BJ (cell line): ENCODE measurements at regions not wholly inside any gene's neighbourhood (a gene's known extent, or its start where the extent isn't known, plus 50 kb on each side); places are given as distances from the start of the nearest gene placed in this dataset.
"Not testable (repeated sequence)": the region's sequence is repeated elsewhere in the genome, so short reads cannot be mapped to it uniquely, and the experiment has no call there.

Experiments
- CTCF ChIA-PET: fragments of 350-600 bp; formaldehyde crosslinking; extraction: SDS; loops from one replicate; lab custom pipeline; 2021; ENCODE audit warnings: antibody characterized with exemption, inconsistent platforms; lab: Yijun Ruan, JAX
- POLR2A ChIA-PET: fragments of 300-600 bp; sonication (Branson Sonifier 250); formaldehyde crosslinking; extraction: SDS; loops from one replicate; lab custom pipeline; 2021; ENCODE audit warnings: antibody characterized with exemption; lab: Charles Lee
- DNase-seq: peaks from one replicate; pipeline ENCODE4 v3.0.0-alpha.2; 2011; ENCODE audit warnings: low read depth
- H3K27me3 ChIP-seq: 2 replicates; pipeline ENCODE4 v1.6.0; 2011; ENCODE audit warnings: low read length; ENCODE audit not compliant: control insufficient read depth, insufficient read depth
- H3K36me3 ChIP-seq: 2 replicates; pipeline ENCODE4 v1.5.1; 2011; ENCODE audit warnings: low read length; ENCODE audit not compliant: control insufficient read depth, insufficient read depth
- H3K4me3 ChIP-seq: 2 replicates; pipeline ENCODE4 v1.5.1; 2011; ENCODE audit warnings: low read depth, mild to moderate bottlenecking, control low read depth, low read length
- TF ChIP-seq, protein P1 (sequence below): IDR thresholded peaks from 2 replicates; pipeline ENCODE4 v1.5.1; 2011; ENCODE audit warnings: low read depth, mild to moderate bottlenecking, control low read depth, inconsistent platforms, low read length, moderate library complexity; ENCODE audit not compliant: insufficient read depth

DNA sequence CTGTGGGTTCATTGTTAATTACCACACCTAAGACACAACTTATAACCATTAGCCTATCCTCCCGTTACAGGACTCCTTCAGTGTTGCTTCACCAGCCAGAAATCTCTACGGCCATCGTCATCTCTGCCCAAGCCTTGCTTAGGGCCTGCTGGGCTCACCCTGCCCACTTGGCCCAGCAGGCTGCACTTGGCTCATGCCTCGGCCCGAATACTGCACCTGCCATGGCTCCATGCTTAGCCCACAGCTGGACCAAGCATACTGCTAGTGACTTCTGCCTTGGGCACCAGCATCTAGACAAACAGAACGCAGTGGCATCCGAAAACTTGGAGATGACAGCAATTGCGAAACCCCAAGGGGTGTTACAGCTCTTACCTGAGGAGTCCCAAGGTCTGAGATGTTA is 2336.0 kb upstream of the ACO1 start:
- POLR2A ChIA-PET = no interaction called here

DNA sequence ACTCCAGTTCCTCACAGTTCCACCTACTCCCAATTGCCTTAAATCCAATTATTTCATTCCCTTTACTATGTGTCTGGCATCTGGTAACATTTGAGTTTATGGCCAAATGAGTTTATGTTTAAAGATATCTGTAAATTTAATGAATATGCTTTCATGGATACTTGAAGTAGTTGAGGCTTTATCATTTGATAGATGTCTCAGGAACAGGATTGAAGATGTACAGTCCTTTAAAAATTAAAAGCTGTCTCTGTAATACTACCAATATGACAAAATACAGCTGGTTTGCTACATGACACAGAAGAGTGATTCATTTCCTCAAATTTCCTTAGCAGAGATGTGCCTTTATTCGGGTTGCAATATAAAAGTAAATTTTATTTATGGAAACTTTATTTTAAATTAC is 2326.0 kb upstream of the ACO1 start:
- no peak for DNase-seq
- no peaks in the 10 kb centered on the region for H3K36me3 ChIP-seq
- H3K27me3 ChIP-seq = no peaks in the 10 kb centered on the region
- no peak overlapping the region for H3K4me3 ChIP-seq
- ChIA-PET CTCF (no interaction called here), POLR2A (no interaction called here)
- TF ChIP-seq, protein P1, sequence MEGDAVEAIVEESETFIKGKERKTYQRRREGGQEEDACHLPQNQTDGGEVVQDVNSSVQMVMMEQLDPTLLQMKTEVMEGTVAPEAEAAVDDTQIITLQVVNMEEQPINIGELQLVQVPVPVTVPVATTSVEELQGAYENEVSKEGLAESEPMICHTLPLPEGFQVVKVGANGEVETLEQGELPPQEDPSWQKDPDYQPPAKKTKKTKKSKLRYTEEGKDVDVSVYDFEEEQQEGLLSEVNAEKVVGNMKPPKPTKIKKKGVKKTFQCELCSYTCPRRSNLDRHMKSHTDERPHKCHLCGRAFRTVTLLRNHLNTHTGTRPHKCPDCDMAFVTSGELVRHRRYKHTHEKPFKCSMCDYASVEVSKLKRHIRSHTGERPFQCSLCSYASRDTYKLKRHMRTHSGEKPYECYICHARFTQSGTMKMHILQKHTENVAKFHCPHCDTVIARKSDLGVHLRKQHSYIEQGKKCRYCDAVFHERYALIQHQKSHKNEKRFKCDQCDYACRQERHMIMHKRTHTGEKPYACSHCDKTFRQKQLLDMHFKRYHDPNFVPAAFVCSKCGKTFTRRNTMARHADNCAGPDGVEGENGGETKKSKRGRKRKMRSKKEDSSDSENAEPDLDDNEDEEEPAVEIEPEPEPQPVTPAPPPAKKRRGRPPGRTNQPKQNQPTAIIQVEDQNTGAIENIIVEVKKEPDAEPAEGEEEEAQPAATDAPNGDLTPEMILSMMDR = no peak

More for the DNA sequence above, 2336.0 kb upstream of the ACO1 start:
- DNase-seq = no peak
- CTCF ChIA-PET = no interaction called here
- Histone ChIP-seq H3K27me3 (no peaks in the 10 kb centered on the region), H3K4me3 (no peak overlapping the region), H3K36me3 (no peaks in the 10 kb centered on the region)
- TF ChIP-seq, protein P1 = no peak

DNA sequence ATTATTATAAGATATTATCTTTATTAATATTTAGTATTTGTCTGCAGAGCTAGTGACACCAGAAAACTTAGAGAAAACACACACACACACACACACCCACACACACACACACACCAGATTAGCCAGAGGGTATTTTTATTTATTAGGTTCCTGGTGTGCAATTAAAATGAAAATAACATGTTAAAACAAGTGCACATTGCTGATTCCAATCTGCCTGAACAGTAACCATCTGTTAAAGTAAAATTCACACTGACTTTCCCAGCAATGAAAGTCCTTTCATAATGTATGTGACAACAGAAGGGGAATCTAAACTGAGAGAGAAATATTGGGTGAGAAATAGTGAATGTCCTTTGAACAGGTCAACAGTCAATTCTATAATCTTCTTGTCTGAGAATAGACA is 2323.5 kb upstream of the ACO1 start:
- DNase-seq = no peak
- POLR2A ChIA-PET = no interaction called here
- CTCF ChIA-PET = no interaction called here
- TF ChIP-seq, protein P1 = no peak
- Histone ChIP-seq H3K4me3 (no peak overlapping the region), H3K27me3 (no peaks in the 10 kb centered on the region), H3K36me3 (no peaks in the 10 kb centered on the region)

DNA sequence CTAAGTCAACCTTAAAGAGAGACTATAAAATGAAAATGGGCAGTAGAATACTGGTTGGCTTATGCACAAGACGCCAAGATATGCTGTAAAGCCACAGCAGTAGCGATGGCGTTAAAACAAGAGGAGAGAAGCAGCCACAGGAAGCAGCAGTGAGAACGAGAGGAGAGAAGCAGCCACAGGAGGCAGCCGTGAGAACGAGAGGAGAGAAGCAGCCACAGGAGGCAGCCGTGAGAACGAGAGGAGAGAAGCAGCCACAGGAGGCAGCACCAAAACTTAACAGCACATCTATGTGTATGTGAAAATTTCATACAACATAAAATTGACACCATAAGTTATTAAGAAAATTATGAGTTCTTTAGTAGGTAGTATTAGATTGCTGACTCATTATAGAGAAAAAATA is 2318.6 kb upstream of the ACO1 start:
- TF ChIP-seq, protein P1 = no peak
- POLR2A ChIA-PET = no interaction called here
- Histone ChIP-seq H3K4me3 (no peak overlapping the region), H3K27me3 (no peaks in the 10 kb centered on the region), H3K36me3 (no peaks in the 10 kb centered on the region)
- DNase-seq = no peak
- CTCF ChIA-PET = no interaction called here

DNA sequence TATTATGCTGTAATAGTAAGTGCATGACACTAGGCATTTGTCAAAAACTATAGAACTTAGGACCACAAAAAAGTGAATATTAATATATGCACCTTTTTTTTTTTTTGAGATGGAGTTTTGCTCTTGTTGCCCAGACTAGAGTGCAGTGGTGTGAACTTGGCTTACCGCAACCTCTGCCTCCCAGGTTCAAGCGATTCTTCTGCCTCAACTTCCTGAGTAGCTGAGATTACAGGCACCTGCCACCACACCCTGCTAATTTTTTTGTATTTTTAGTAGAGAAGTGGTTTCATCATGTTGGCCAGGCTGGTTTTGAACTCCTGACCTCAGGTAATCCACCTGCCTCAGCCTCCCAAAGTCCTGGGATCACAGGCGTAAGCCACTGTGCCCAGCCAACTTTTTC is 2315.2 kb upstream of the ACO1 start:
- H3K36me3 ChIP-seq, POLR2A ChIA-PET, H3K27me3 ChIP-seq, H3K4me3 ChIP-seq, DNase-seq: not testable (repeated sequence)
- CTCF ChIA-PET = interaction anchor here (0.7 kb wide), 1 partner anchor 63 kb away, joined by 3 read pairs; no protein-coding TSS in a partner anchor

DNA sequence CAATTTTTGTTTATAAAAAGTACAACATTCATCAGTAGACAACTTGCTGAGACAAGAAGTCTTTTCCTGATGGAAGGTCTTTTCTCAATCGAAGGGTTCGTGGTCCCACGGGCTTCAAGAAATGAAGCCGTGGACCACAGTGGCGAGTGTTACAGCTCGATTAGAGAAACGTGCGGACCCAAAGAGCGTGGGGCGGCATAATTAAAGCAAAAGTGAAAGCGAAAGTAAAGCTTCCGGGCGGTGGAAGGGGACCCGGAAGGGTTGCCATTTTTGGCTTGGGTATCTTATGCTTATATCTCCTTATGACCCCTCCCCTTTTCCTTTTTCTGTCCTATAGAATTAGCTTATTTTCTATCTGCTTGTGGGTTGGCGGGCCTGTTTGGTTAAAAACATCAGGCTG is 2309.4 kb upstream of the ACO1 start:
- TF ChIP-seq, protein P1 = no peak
- CTCF ChIA-PET = no interaction called here
- POLR2A ChIA-PET = no interaction called here
- no peaks in the 10 kb centered on the region for H3K27me3 ChIP-seq
- no peak overlapping the region for H3K4me3 ChIP-seq
- no peaks in the 10 kb centered on the region for H3K36me3 ChIP-seq
- no peak for DNase-seq
